ENCODE measurements at regions not wholly inside any gene's neighbourhood (a gene's known extent, or its start where the extent isn't known, plus 50 kb on each side); places are given as distances from the start of the nearest gene placed in this dataset.

DNA sequence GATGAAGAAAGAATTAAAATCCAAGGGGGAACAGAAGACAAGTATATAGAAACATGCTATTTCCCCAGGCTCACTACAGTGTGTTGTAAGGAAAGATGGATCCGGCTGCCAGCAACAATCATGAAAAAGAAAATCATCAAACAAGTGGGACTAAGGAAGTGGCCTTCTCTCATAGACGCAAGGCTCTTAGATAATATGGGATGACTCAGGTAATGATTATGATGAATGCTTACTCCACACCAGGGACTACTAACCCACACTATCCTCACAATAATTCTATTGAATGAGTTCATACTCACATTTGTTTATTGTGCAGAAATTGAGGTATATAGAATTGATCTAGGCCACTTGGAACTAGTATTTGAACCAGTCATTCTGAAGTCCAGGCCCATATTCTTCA is 111.2 kb upstream of the BET1 start (continued):
- TF ChIP-seq NRF1 (IDR thresholded peaks at IDR 0.05; ENCODE audit: low read depth, low read length) (no peak), SIN3A (IDR thresholded peaks at IDR 0.05; ENCODE audit: borderline replicate concordance, low read depth, low read length) (no peak), GATA2 (CRISPR knock-in tag; IDR thresholded peaks at IDR 0.05) (no peak)

DNA sequence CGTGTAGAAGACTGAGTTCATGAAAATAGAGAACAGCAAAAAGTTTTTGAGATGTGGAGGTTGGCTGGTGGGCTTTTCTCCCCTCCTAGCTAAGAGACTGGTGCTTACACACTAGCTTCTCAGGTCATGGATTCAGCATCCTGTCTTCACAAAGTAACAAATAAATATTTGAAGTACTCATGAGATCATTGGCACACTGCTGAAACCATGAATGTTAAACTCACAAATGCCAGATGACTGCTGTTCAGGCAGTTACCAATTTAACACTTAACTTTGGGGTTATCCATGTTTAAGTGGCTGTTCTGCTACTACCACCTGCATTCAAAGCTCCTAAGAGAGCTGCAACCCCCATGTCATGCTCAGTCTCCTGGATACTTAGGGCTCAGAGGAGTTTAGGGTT is 119.0 kb upstream of the BET1 start:
- H2AFZ ChIP-seq (ENCODE audit: low read depth), result no peak overlapping the region

DNA sequence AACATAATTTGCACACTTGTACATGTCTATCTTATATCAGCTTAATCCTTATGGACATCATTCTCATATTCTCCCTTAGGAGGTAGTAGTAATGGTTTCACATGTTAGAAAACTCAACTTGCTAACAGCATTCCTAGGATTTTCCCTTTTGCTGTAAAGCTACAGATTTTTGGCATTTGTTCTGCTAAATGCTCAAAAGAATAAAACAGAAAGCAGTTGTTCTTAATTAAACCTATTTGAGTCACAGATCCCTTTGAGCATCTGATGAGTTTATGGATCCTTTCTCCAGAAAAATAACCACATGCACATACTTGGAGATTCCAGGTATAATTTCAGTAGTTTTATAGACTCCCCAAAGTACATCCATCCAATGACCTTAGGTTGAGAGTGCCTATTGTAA is 122.9 kb upstream of the BET1 start:
- Histone ChIP-seq H3K9me3 (no peaks in the 10 kb centered on the region), H3K4me2 (no peak overlapping the region), H3K36me3 (replicated peaks in 1 of 2; ENCODE audit: control insufficient read depth in 1 of 2, insufficient read depth in 2 of 2, low read length in 1 of 2) (no peaks in the 10 kb centered on the region), H3K4me1 (ENCODE audit: control insufficient read depth in 1 of 2, insufficient read depth in 2 of 2, low read depth in 1 of 2, low read length in 1 of 2) (peaks cover 0 to 3% of the 10 kb centered on the region in 2 experiments; a peak in 2 of 4 replicates), H3K27ac (ENCODE audit: low read depth in 2 of 2, low read length in 1 of 2) (no peak overlapping the region; a peak in 1 of 4 replicates), H3K9me2 (no peaks in the 10 kb centered on the region), H3F3A (replicated peaks; ENCODE audit: insufficient read depth) (no peaks in the 10 kb centered on the region), H2AFZ (ENCODE audit: low read depth) (no peak overlapping the region), H3K9ac (no peak overlapping the region), H3K79me2 (ENCODE audit: insufficient read depth) (no peaks in the 10 kb centered on the region), H4K20me1 (ENCODE audit: insufficient read depth) (no peaks in the 10 kb centered on the region), H3K27me3 (ENCODE audit: insufficient read depth) (no peaks in the 10 kb centered on the region), H3K4me3 (ENCODE audit: low read depth in 2 of 2, low read length in 1 of 2) (no peak overlapping the region)
- no peak for DNase-seq
- ChIA-PET CTCF (interaction anchor here (1.1 kb wide), 1 partner anchor 8 kb away, joined by 4 read pairs; no protein-coding TSS in a partner anchor), POLR2A (no interaction called here)
- peak; percentile 63 for TF ChIP-seq TCF12 (IDR thresholded peaks at IDR 0.05)
- TF ChIP-seq, protein P1, sequence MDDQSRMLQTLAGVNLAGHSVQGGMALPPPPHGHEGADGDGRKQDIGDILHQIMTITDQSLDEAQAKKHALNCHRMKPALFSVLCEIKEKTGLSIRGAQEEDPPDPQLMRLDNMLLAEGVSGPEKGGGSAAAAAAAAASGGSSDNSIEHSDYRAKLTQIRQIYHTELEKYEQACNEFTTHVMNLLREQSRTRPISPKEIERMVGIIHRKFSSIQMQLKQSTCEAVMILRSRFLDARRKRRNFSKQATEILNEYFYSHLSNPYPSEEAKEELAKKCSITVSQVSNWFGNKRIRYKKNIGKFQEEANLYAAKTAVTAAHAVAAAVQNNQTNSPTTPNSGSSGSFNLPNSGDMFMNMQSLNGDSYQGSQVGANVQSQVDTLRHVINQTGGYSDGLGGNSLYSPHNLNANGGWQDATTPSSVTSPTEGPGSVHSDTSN (IDR thresholded peaks at IDR 0.05), result no peak

More for the DNA sequence above, 119.0 kb upstream of the BET1 start:
- no peak overlapping the region for H3K4me2 ChIP-seq
- H3F3A ChIP-seq (replicated peaks; ENCODE audit: insufficient read depth), result no peaks in the 10 kb centered on the region
- no peaks in the 10 kb centered on the region for H3K36me3 ChIP-seq (replicated peaks in 1 of 2; ENCODE audit: control insufficient read depth in 1 of 2, insufficient read depth in 2 of 2, low read length in 1 of 2)
- H3K9ac ChIP-seq, result no peak overlapping the region
- H3K4me3 ChIP-seq (ENCODE audit: low read depth in 2 of 2, low read length in 1 of 2), result no peak overlapping the region
- H3K9me2 ChIP-seq, result no peaks in the 10 kb centered on the region
- 59% methylated on average over 1 of the region's 1 CpG for WGBS (ENCODE audit: low lambda C conversion rate)
- H3K9me3 ChIP-seq, result no peaks in the 10 kb centered on the region
- no peaks in the 10 kb centered on the region for H4K20me1 ChIP-seq (ENCODE audit: insufficient read depth)
- CTCF ChIA-PET, result interaction anchor here (0.7 to 2.0 kb wide), 5 partner anchors 14 to 503 kb away, joined by 3 to 4 read pairs (median 3); no protein-coding TSS in a partner anchor
- H3K79me2 ChIP-seq (ENCODE audit: insufficient read depth), result no peaks in the 10 kb centered on the region
- no peak overlapping the region for H3K27ac ChIP-seq (ENCODE audit: low read depth in 2 of 2, low read length in 1 of 2)
- H3K4me1 ChIP-seq (ENCODE audit: control insufficient read depth in 1 of 2, insufficient read depth in 2 of 2, low read depth in 1 of 2, low read length in 1 of 2), result no peaks in the 10 kb centered on the region; a peak in 1 of 4 replicates
- no peaks in the 10 kb centered on the region for H3K27me3 ChIP-seq (ENCODE audit: insufficient read depth)
- TF ChIP-seq, protein P1 (IDR thresholded peaks at IDR 0.05), result no peak
- DNase-seq, result no peak
- POLR2A ChIA-PET, result no interaction called here

DNA sequence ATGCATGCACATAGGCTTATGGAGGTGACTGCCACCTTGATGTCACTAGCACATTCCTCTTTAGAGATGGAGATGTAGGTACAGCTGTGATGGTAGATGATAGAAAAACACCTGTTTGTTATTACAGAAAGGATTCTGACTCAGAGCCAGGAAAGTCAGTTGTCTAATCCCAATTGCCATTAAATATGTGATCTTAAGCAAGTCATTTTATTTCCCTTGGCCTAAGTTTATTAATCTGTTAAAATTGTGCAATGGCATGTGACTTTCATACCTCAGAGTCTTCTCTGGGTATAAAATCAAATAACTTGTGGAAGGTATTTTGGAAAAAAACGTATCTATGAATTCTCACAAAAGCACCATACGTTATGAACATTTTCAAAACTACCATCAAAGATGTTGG is 123.9 kb upstream of the BET1 start:
- DNase-seq, result no peak
- ChIA-PET CTCF (no interaction called here), POLR2A (no interaction called here)
- H3K9me2 ChIP-seq, result no peaks in the 10 kb centered on the region
- no peaks in the 10 kb centered on the region for H3F3A ChIP-seq (replicated peaks; ENCODE audit: insufficient read depth)
- TF ChIP-seq, protein P1 (IDR thresholded peaks at IDR 0.05), result no peak
- TF ChIP-seq MXI1 (IDR thresholded peaks at IDR 0.05; ENCODE audit: low read depth, low read length) (no peak), SIN3A (IDR thresholded peaks at IDR 0.05; ENCODE audit: borderline replicate concordance, low read depth, low read length) (no peak)
- no peaks in the 10 kb centered on the region for H3K9me3 ChIP-seq
- no peak overlapping the region for H3K9ac ChIP-seq
- H3K4me2 ChIP-seq, result no peak overlapping the region
- H3K27me3 ChIP-seq (ENCODE audit: insufficient read depth), result no peaks in the 10 kb centered on the region
- H2AFZ ChIP-seq (ENCODE audit: low read depth), result no peak overlapping the region
- H3K4me3 ChIP-seq (ENCODE audit: low read depth in 2 of 2, low read length in 1 of 2), result no peak overlapping the region
- no peaks in the 10 kb centered on the region for H3K79me2 ChIP-seq (ENCODE audit: insufficient read depth)
- 86% methylated on average over 2 of the region's 2 CpGs for WGBS (ENCODE audit: low lambda C conversion rate)
- no peaks in the 10 kb centered on the region for H4K20me1 ChIP-seq (ENCODE audit: insufficient read depth)
- H3K36me3 ChIP-seq (replicated peaks in 1 of 2; ENCODE audit: control insufficient read depth in 1 of 2, insufficient read depth in 2 of 2, low read length in 1 of 2), result no peaks in the 10 kb centered on the region
- peaks cover 0 to 3% of the 10 kb centered on the region in 2 experiments; a peak in 2 of 4 replicates for H3K4me1 ChIP-seq (ENCODE audit: control insufficient read depth in 1 of 2, insufficient read depth in 2 of 2, low read depth in 1 of 2, low read length in 1 of 2)
- no peak overlapping the region for H3K27ac ChIP-seq (ENCODE audit: low read depth in 2 of 2, low read length in 1 of 2)

Measured in SK-N-SH (cell line).